Stimulated activated CD4-positive, alpha-beta T cell treated with anti-CD3 and anti-CD28 coated beads, Interleukin-4, amount 100 ng/mL, for 48 hours (primary cell): ENCODE measurements at regions not wholly inside any gene's neighbourhood (a gene's known extent, or its start where the extent isn't known, plus 50 kb on each side); places are given as distances from the start of the nearest gene placed in this dataset.
"Not testable (repeated sequence)": the region's sequence is repeated elsewhere in the genome, so short reads cannot be mapped to it uniquely, and the experiment has no call there.

Experiments
- DNase-seq, 2 donors: peaks; one replicate each; pipeline ENCODE4 v3.0.0-alpha.2; 2020; ENCODE audit warnings: low read depth in 2 of 2

- DNase-seq, result no peak
These were observed 143.3 kb downstream of the CTH start for GRCh38 chr1:70554341-70554740.

DNA sequence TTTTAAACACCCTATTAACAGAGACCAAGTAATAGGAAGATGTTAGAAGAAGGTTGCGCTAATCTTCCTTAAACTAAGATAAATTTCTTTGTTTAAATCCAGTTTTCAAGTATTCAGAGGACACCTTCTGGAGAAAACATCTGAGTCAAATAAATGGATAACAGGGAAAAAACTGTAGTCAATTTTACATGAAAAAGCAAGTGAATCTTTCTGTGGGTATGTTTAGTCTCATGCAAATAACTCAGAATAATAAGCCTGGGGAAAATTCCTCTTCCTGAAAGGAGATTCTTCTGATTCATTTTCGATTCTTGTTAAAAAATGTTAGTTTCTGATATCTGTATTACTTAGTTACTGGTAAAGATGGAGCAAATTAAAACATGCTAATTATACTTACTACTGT, 145.5 kb downstream of the CTH start:
- no peak for DNase-seq

GRCh38 chr1:70567167-70567566, 156.1 kb downstream of the CTH start:
- DNase-seq, result no peak

DNA sequence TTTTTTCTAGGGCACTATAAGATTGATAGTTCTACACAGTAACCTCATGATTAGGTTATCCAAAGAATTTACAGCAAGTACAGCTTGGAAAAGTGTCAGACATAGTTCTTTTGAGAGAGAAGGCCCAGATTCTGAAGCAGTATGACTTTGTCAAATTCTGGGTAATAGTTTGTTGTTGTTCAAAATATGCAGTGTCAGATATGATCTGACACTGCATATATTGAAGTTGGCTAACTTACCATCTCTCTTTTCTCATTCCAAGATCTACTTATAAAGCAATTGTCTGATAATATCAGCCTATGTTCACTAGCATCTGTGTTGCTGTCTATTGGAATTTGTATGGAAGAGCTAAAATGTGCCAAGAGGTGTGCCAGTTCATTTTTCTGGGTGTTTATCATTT, 160.1 kb downstream of the CTH start:
- no peak for DNase-seq

DNA sequence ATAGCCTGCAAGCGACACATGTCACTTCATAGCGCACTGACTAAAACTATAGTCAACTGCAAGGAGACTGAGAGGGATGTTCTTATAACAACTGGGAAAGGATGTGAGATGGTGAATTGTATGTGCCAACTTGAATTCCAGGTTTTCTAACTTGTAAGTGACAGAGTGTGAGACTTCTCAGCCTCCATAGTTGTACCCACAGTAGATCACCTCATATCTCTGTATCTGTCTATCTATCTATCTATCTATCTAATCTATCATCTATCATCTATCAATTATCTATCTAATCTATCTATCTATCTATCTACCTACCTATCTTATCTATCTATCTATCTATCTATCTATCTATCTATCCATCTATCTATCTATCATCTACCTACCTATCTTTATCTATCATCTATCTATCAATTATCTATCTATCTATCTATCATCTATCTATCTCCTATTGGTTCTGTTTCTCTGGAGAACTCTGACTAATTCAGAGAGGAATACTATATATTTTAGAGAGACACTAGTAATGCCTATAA, 162.3 kb downstream of the CTH start:
- no peak for DNase-seq

DNA sequence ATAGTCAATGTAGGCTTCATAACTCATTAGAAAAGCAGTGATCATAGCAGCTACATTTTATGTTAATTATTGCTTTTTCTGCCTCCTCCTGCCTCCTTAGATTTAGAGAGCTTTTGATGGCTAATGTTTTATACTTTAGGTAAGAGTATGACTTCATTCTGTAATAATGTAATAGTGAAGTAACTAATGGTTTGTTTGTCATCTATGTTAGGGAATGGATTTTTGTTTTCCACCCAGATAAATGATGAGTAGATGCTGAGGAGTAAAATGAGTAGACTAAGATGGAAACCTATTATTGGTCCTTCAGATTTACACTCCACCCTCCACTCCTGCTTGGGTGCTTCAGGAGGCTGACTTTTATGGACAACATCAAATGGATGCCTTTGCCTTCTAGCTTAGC, 170.6 kb downstream of the CTH start:
- no peak for DNase-seq

DNA sequence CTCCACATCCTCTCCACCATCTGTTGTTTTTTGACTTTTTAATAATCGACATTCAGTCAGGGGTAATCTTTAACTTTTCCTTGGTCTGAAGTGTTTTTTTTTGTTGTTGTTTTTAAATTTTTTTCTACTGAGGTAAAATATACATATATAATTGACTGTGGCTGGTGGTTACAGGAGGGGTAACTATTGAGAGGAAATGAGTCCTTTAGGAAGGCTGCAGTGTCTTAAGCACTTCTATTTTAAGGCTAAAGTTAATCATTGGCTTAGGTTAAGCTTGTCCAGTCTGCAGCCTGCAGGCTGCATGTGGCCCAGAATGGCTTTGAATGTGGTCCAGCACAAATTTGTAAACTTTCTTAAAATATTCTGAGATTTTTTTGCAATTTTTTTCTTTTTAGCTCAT, 172.5 kb downstream of the CTH start:
- no peak for DNase-seq

- DNase-seq, result no peak
These were observed 175.0 kb downstream of the CTH start for GRCh38 chr1:70586046-70586445.

GRCh38 chr1:70587872-70588366, 176.9 kb downstream of the CTH start:
- no peak for DNase-seq

DNA sequence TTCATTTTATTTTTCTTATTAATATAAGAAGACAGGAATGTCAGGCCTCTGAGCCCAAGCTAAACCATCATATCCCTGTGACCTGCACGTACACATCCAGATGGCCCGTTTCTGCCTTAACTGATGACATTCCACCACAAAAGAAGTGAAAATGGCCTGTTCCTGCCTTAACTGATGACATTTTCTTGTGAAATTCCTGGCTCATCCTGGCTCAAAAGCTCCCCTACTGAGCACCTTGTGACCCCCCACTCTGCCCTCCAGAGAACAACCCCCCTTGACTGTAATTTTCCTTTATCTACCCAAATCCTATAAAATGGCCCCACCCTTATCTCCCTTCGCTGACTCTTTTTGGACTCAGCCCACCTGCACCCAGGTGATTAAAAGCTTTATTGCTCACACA, 182.5 kb downstream of the CTH start:
- not testable (repeated sequence) for DNase-seq

DNA sequence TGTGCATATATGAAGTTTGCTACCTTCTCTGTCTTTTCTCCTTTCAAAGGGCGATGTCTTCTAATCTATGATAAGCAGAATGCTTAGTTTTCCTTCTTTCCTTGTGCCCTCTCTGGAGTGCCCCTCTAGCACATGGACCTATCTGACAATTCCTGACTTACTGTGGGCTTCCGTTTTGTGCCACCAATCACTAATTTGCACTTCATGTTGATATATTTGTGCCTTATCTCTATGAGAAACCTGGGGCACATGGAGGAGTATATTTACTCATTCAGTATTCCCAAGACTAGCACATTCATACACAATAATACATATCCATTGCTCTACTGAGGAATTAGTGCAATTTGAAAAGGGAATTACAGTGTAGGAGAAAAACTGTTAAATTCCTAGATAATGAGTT, 197.7 kb downstream of the CTH start:
- no peak for DNase-seq

- not testable (repeated sequence) for DNase-seq
These were observed 199.1 kb downstream of the CTH start for GRCh38 chr1:70610164-70610563.

GRCh38 chr1:70616946-70617345, 205.9 kb downstream of the CTH start:
- DNase-seq, result no peak

DNA sequence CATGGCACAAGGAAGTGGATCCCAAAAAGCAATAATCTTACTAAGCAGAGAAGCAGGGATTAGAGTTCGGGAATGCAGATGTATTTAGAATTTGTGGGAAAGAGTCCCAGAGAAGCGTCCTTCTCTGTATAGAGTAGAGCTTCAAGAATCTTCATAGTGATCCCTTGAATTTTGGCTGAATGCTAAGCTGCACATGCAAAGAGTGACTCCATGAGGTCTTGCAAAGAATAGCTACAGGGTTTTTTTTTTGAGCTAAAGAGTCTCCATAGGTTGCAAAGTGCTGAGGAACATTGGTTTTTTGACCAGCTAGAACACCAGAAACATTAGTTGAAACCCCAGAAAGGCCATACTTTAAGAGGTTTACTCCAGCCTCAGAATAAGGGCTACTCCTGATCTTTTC, 206.7 kb downstream of the CTH start:
- DNase-seq, result no peak

- DNase-seq, result no peak
These were observed 216.8 kb downstream of the CTH start for GRCh38 chr1:70627910-70628309.

DNA sequence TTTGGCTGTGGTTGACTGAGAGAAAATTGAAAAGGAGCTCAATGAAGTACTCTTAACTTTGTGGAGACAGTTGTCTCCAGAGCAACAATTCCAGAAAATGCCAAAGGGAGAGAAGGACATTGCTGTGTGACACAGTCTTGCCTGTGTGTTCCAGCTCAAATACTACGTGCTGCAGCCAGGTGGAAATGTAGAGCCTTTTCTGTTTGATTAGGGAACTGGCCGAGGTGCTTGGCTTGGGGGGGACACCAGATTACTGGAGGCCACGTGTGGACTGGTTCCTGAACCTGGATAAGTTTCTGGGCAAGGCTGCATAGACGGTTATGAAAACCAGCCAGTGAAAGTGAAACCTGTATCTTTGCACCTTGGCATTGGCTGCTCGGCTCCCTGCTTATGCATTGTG, 217.9 kb downstream of the CTH start:
- DNase-seq, result no peak

DNA sequence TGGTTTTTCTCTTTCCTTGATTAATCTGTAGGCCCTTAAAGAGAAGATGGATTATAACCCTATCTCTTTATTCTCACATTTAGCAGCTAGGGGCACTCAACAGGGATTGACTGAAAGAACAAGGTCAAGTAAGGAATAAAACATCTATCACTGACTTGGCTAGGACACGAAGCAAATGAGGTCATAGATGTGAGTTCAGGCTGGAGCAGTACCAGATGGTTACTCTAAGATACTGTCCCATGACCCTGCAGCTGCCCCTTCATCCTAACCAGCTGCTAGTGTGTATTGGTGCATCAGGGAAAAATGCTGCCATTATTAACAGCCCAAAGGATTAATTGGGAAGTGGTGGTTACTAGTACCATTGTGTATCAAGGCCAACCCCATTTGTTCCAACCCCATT, 221.9 kb downstream of the CTH start:
- DNase-seq, result no peak

DNA sequence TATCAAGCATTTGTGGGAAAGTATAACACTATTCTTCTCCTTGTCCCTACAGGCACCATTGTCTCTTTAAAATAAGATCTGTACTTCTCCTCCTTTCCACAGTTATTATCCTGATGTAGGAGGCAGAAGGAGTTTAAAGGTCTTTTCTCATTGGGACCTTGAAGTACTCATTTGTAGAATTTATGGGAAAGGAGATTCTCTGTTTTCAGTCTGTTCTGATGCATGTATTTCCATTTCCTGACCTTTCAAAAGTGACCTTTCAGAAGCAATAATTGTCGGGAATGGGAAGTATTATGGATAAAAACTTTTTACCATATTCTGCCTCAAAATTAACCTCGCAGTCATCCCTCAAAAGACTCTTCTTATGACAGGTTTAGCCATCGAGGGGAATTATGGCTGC, 224.8 kb downstream of the CTH start:
- DNase-seq, result no peak

DNA sequence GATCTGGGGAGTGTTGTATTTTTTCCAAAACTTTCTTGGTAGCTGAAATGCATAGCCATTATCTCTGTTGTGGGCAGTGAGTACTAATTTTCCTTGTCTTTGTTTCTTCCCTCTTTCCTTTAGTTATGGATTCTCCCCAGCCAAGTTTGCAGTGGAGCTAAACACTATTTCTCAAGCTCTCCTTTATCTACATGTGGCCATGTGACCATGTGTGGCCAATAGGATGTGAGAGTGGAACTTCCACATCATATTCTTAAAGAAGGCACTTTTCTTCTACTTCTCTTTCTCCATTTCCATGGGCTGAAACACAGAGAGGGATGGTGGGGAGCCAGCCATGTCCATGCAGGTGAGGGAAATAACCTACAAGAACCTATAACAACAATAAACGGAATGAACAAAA, 230.8 kb downstream of the CTH start:
- DNase-seq, result no peak

GRCh38 chr1:70656361-70656760, 245.3 kb downstream of the CTH start:
- DNase-seq, result no peak

DNA sequence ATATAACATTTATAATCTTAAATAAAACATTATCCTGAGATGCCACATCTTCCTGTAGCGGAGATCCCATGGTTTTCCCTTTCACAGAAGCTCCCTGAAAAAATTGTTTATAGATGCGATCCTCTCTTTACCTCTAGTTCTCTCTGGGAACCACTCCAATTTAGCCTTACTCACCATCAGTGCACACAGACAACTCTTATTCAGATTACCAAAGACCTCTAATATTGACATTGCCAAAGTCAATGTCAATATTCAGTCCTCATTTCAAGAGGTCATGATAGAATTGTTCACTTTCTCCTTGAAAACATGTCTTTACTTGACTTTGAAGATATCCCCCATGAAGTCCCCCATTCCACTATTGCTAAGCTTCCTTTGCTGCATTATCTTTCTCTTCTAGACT, 248.8 kb downstream of the CTH start:
- DNase-seq, result no peak

DNA sequence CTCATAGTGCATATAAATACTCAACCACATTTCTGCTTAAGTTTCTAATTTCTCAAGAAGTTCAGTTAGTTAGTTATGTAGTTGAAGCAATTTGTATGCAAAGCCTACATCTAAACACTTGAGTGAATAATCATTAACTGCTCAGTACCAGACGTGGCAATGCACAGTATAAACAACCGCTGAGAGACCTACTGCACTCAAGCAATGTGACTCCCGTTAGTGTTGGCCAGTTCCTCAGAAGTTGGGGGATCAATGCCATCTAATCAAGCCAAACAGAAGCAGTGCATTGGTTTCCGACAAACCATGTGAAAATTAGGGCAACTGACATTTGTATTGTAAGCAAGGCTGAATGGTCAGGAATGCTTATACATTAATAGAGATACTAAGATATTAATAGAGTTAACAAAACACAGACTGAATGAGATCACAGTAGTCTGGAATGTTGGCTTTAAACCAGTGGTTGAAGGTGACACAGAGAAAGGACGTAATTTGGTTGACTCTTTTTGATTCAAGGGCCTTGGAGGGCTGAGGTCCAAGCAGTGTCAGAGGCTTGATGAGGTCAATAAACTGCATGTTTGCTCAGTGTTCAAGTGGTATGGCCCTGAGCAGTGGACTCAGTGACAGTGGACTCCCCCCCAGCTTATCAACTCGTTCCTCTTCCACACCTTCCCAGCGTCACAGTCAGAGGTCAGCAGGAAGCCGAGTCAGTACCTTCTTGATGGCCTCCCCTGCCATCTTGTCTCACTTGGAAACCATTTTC, 255.5 kb downstream of the CTH start:
- DNase-seq, result no peak

- DNase-seq, result no peak
These were observed 256.6 kb downstream of the CTH start for GRCh38 chr1:70667494-70668170.
